Mucosa of descending colon (tissue), 3 donors: ENCODE measurements at regions not wholly inside any gene's neighbourhood (a gene's known extent, or its start where the extent isn't known, plus 50 kb on each side); places are given as distances from the start of the nearest gene placed in this dataset.
"Not testable (repeated sequence)": the region's sequence is repeated elsewhere in the genome, so short reads cannot be mapped to it uniquely, and the experiment has no call there.

ENCODE experiments used
- ATAC-seq: fragments of 200-7000 bp; cut with Tn5 transposase; one replicate; pipeline ENCODE4 v1.9.1; 2020; ENCODE audit warnings: mild to moderate bottlenecking, moderate library complexity
- DNase-seq, 3 donors: peaks; one replicate each; pipeline ENCODE4 v3.0.0-alpha.2; 2020
- H3K36me3 ChIP-seq: fragments of 200-600 bp; one replicate; pipeline ENCODE4 v1.8.0; 2021; ENCODE audit warnings: low read depth, mild to moderate bottlenecking
- H3K4me1 ChIP-seq: fragments of 200-600 bp; one replicate; pipeline ENCODE4 v1.8.0; 2021; ENCODE audit warnings: low read depth, mild to moderate bottlenecking
- H3K4me3 ChIP-seq: fragments of 200-600 bp; one replicate; pipeline ENCODE4 v1.8.0; 2021; ENCODE audit warnings: mild to moderate bottlenecking
- H3K9me3 ChIP-seq: fragments of 200-600 bp; one replicate; pipeline ENCODE4 v1.8.0; 2021; ENCODE audit warnings: mild to moderate bottlenecking
- CTCF ChIP-seq: fragments of 200-600 bp; IDR thresholded peaks from one replicate; pipeline ENCODE4 v1.8.0; 2022; ENCODE audit warnings: antibody characterized with exemption, mild to moderate bottlenecking
- intact Hi-C, 2 donors: fragments of 100-400 bp; cut with DNase I in 1 of 2; cut with micrococcal nuclease in 1 of 2; formaldehyde crosslinking; loops; one replicate each; pipeline versions ENCODE4 v1.11.0 to v1.11.1; 2022; cut with DNase I, micrococcal nuclease
- donor health status: DM: no; HTN: no; CAD: no; lungs with moderate emphysema.
- donor health status: DM: no; HTN: no; CAD: no.
- donor health status: DM: no; HTN: yes; CAD: no.

DNA sequence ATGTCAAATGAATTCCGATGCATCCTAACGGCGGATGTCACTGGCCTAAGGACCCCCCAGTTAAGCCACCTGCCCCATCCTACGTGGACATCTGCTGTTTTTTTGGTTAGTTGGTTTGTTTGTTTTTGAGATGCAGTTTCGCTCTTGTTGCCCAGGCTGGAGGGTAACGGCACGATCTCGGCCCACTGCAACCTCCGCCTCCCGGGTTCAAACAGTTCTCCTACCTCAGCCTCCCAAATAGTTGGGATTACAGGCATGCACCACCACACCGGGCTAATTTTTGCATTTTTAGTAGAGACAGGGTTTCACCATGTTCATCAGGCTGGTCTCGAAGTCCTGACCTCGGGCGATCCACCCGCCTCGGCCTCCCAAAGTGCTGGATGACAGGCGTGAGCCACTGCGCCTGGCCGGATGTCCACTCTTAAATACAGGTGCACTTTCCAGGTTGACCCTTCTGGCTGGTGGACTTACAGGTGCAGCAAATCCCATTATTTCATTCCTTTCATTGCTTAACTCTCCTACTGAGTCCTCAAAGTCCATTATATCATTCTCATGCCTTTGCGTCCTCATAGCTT is 206.2 kb downstream of the CRLF2 start:
- DNase-seq (no peak), ATAC-seq (no peak)
- TF ChIP-seq CTCF, result no peak
- intact Hi-C loops, result no loop called here
- Histone ChIP-seq H3K4me3 (no peak overlapping the region), H3K36me3 (no peaks in the 10 kb centered on the region), H3K9me3 (no peaks in the 10 kb centered on the region), H3K4me1 (no peaks in the 10 kb centered on the region)

- intact Hi-C loops, result no loop called here
- no peaks in the 10 kb centered on the region for H3K4me1 ChIP-seq
- H3K4me3 ChIP-seq, result no peak overlapping the region
- ATAC-seq (no peak), DNase-seq (no peak)
- no peaks in the 10 kb centered on the region for H3K36me3 ChIP-seq
- no peak for TF ChIP-seq CTCF
- H3K9me3 ChIP-seq, result peaks cover 9% of the 10 kb centered on the region
These were observed 209.8 kb downstream of the CRLF2 start for GRCh38 chrX:1002611-1003010.

DNA sequence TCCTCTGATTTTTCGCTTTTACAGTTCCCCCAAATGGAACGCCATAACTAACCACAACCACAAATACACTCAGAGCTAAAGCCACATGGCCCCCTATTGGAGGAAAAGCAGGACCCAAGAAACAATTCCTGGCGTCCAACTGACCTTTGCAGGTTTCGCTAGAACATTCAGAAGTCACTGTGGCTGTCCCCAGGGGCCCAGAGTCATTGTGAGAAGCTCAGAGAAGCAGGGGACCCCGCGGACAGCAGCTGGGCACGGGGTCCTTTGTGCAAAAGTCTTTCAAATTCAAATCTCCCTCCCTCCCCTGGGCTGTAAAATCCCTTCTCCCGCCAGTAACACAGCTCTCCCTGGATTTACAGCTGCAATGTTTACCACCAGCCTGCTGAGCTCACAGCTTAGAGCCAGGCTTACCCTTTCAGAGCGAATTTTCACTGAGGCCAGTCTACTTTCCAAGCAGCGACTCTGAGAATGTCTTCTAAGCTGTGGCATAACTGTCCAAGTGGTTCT is 214.8 kb downstream of the CRLF2 start:
- ATAC-seq, result no peak
- intact Hi-C loops, result no loop called here
- DNase-seq, result no peak
- no peaks in the 10 kb centered on the region for H3K4me1 ChIP-seq
- TF ChIP-seq CTCF, result no peak
- H3K4me3 ChIP-seq, result no peak overlapping the region
- peaks cover 32% of the 10 kb centered on the region for H3K9me3 ChIP-seq
- no peaks in the 10 kb centered on the region for H3K36me3 ChIP-seq

- no peak for ATAC-seq
- Histone ChIP-seq H3K9me3 (peaks cover 42% of the 10 kb centered on the region), H3K4me3 (no peak overlapping the region), H3K4me1 (no peaks in the 10 kb centered on the region), H3K36me3 (no peaks in the 10 kb centered on the region)
- no peak for TF ChIP-seq CTCF
- intact Hi-C loops, result no loop called here
- no peak for DNase-seq
These were observed 217.7 kb downstream of the CRLF2 start for GRCh38 chrX:994780-995179.

GRCh38 chrX:989959-990510 is 222.4 kb downstream of the CRLF2 start:
- no peak for TF ChIP-seq CTCF
- Histone ChIP-seq H3K9me3 (peaks cover 39% of the 10 kb centered on the region), H3K36me3 (no peaks in the 10 kb centered on the region), H3K4me3 (no peak overlapping the region), H3K4me1 (no peaks in the 10 kb centered on the region)
- DNase-seq, result peak; percentile 8 to 88 (median 37)
- ATAC-seq, result peak; percentile 96
- intact Hi-C loops, result no loop called here

DNA sequence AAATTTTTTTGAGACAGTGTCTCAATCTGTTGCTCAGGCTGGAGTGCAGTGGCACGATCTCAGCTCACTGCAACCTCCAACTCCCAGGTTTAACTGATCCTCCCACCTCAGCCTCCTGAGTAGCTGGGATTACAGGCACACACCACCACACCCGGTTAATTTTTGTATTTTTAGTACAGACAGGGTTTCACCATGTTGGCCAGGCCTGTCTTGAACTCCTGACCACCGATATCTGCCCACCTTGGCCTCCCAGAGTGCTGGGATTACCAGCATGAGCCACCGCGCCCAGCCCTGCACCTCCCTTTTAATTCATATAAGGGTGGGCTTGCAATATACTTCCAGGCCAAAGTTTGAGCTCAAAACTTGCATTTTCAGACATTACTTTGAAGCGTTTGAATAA is 223.9 kb downstream of the CRLF2 start:
- H3K36me3 ChIP-seq, H3K4me3 ChIP-seq, DNase-seq, ATAC-seq, intact Hi-C loops, H3K4me1 ChIP-seq: not testable (repeated sequence)
- peaks cover 39% of the 10 kb centered on the region for H3K9me3 ChIP-seq
